Lung (tissue), 11 donors: ENCODE measurements at regions not wholly inside any gene's neighbourhood (a gene's known extent, or its start where the extent isn't known, plus 50 kb on each side); places are given as distances from the start of the nearest gene placed in this dataset.

ENCODE experiments used
- ATAC-seq: fragments of 200-7000 bp; cut with Tn5 transposase; one replicate; pipeline ENCODE4 v1.9.1; 2020; ENCODE audit warnings: moderate number of reproducible peaks; ENCODE audit not compliant: insufficient read depth, low FRiP score
- DNase-seq, 3 donors: peaks; one replicate each; pipeline ENCODE4 v3.0.0-alpha.2; 2013 to 2017
- H3K27ac ChIP-seq, 2 donors: one replicate each; pipeline ENCODE4 v1.5.1; 2013; ENCODE audit warnings: mild to moderate bottlenecking in 2 of 2, moderate library complexity in 2 of 2, control low read depth in 1 of 2, inconsistent platforms in 1 of 2, low read depth in 1 of 2, low read length in 1 of 2
- H3K27me3 ChIP-seq, 3 donors: one replicate each; pipeline ENCODE4 v1.5.1; 2013; ENCODE audit warnings: low read length in 2 of 3; ENCODE audit not compliant: control insufficient read depth in 3 of 3, insufficient read depth in 3 of 3
- H3K36me3 ChIP-seq, 4 donors: one replicate each; pipeline ENCODE4 v1.5.1; 2013; ENCODE audit warnings: low read length in 4 of 4, mild to moderate bottlenecking in 1 of 4, moderate library complexity in 1 of 4; ENCODE audit not compliant: control insufficient read depth in 4 of 4, insufficient read depth in 4 of 4
- H3K4me1 ChIP-seq, 5 donors: one replicate each; pipeline ENCODE4 v1.5.1; 2013; ENCODE audit warnings: low read length in 5 of 5, mild to moderate bottlenecking in 2 of 5, moderate library complexity in 1 of 5; ENCODE audit not compliant: control insufficient read depth in 5 of 5, insufficient read depth in 5 of 5
- H3K4me3 ChIP-seq: one replicate; pipeline ENCODE4 v1.5.1; 2013; ENCODE audit warnings: mild to moderate bottlenecking, control low read depth, moderate library complexity
- H3K9ac ChIP-seq, 2 donors: one replicate each; pipeline ENCODE4 v1.5.1; 2013; ENCODE audit warnings: low read length in 2 of 2, control low read depth in 1 of 2; ENCODE audit not compliant: insufficient read depth in 1 of 2
- H3K9me3 ChIP-seq, 4 donors: one replicate each; pipeline ENCODE4 v1.5.1; 2013; ENCODE audit warnings: low read length in 3 of 4, mild to moderate bottlenecking in 1 of 4, moderate library complexity in 1 of 4; ENCODE audit not compliant: control insufficient read depth in 4 of 4, insufficient read depth in 3 of 4
- WGBS, 2 donors: extraction: QIAGEN DNeasy Blood & Tissue Kit; methylation state at CpG; one replicate each; pipeline ENCODE4 v1.1.7; 2013; 5-methylcytosine and 5-hydroxymethylcytosine counted together
- TF ChIP-seq, protein P1 (sequence below): IDR thresholded peaks from 2 replicates; pipeline ENCODE4 v1.5.1; 2012; ENCODE audit warnings: mild to moderate bottlenecking; ENCODE audit errors: control extremely low read depth, extremely low read depth
- donor health status: control.
- donor health status: control.
- donor health status: Bipolar disorder and iron deficiency.
- donor health status: healthy.
- donor health status: DM: yes; HTN: yes; CAD: no.

DNA sequence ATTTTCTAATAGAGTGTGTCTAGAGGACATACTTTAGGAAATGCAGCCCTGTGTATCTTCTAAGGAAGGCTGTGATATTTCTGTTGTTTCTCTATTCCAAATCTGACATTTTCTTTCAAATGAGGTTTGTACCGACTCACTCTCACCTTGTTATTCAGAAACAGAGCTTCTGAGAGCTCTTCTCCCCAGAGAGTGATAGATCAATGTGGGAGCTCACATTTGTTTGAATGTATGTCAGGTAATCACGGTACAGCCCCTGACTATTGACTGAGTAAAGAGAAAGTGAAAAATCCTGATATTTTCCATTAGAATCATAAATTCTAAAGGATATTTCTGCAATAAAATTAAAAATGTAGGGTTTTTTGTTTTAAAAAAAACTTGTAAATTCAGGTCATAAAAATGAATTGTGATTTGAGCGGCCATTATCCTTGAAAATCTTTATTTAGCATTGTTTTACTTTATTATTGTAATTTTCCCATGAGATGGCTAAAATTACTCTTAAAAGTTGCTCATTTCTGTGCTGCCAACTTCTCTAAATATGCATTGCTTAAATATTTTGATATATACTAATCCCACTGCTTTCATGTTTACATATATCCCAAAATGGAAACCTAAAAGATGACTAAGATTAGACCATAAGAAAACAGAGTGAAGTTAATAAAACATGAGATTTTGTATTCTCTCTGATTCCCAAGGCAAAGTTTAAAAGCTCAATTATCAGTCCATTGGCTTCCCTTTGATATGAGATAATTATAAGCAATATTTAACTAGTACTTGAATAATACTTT is 1226.8 kb upstream of the CITED2 start:
- Histone ChIP-seq H3K9me3 (no peaks in the 10 kb centered on the region), H3K27ac (no peak overlapping the region), H3K9ac (no peak overlapping the region), H3K27me3 (no peaks in the 10 kb centered on the region), H3K4me1 (peaks cover 0 to 14% (median 4%) of the 10 kb centered on the region in 5 donors), H3K4me3 (no peak overlapping the region), H3K36me3 (no peaks in the 10 kb centered on the region)
- ATAC-seq, result no peak
- TF ChIP-seq, protein P1, sequence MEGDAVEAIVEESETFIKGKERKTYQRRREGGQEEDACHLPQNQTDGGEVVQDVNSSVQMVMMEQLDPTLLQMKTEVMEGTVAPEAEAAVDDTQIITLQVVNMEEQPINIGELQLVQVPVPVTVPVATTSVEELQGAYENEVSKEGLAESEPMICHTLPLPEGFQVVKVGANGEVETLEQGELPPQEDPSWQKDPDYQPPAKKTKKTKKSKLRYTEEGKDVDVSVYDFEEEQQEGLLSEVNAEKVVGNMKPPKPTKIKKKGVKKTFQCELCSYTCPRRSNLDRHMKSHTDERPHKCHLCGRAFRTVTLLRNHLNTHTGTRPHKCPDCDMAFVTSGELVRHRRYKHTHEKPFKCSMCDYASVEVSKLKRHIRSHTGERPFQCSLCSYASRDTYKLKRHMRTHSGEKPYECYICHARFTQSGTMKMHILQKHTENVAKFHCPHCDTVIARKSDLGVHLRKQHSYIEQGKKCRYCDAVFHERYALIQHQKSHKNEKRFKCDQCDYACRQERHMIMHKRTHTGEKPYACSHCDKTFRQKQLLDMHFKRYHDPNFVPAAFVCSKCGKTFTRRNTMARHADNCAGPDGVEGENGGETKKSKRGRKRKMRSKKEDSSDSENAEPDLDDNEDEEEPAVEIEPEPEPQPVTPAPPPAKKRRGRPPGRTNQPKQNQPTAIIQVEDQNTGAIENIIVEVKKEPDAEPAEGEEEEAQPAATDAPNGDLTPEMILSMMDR, result no peak
- 74 to 81% methylated on average over 3 of the region's 3 CpGs for WGBS, 2 donors
- no peak for DNase-seq

DNA sequence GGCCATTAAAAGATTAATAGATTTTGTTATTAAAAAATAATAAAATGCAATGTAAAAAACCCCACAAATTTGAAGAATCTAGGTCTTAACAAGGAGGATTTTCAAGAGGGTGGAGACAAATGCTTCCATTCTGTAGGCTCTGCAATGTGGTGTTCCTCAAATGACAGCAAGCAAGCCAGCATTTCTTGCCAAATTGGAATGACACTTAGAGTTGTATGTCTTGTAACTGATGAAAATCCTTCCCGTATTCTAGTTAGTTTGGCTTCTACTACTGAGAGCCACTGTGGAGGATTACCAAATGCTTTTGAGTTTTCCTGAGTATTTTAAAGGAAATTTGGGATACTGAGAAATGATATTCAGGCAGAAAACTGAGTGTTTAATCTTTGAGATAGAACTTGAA is 1225.5 kb upstream of the CITED2 start:
- WGBS, 2 donors, result 66 to 76% methylated on average over 1 of the region's 1 CpG
- Histone ChIP-seq H3K27me3 (no peaks in the 10 kb centered on the region), H3K27ac (no peak overlapping the region), H3K4me3 (no peak overlapping the region), H3K36me3 (no peaks in the 10 kb centered on the region), H3K4me1 (peaks cover 0 to 14% (median 4%) of the 10 kb centered on the region in 5 donors), H3K9me3 (no peaks in the 10 kb centered on the region), H3K9ac (no peak overlapping the region)
- DNase-seq (peak; percentile 66 to 93 (median 90)), ATAC-seq (no peak)
- TF ChIP-seq, protein P1, result no peak

DNA sequence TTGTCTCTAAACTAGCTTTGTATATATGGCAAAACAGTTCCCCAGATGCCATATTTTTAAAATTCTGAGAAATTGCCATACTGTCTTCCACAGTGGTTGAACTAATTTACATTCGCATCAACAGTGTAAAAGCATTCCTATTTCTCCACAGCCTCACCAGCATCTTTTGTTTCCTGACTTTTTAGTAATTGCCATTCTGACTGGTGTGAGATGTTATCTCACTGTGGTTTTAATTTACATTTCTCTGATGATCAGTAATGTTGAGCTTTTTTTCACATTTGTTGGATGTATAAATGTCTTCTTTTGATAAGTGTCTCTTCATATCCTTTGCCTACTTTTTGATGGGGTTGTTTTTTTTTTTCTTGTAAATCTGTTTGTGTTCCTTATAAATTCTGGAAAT is 1222.7 kb upstream of the CITED2 start:
- Histone ChIP-seq H3K36me3 (no peaks in the 10 kb centered on the region), H3K4me1 (peaks cover 0 to 14% (median 4%) of the 10 kb centered on the region in 5 donors), H3K27me3 (no peaks in the 10 kb centered on the region)

More for the DNA sequence above, 1222.7 kb upstream of the CITED2 start:
- WGBS, 2 donors, result 97 to 98% methylated on average over 1 of the region's 1 CpG
- ATAC-seq (no peak), DNase-seq (no peak)
- TF ChIP-seq, protein P1, result no peak
- H3K9me3 ChIP-seq, result peaks cover 0 to 4% (median 0%) of the 10 kb centered on the region in 4 donors
- no peak overlapping the region for H3K9ac ChIP-seq
- H3K4me3 ChIP-seq, result no peak overlapping the region
- no peak overlapping the region for H3K27ac ChIP-seq
